ENCODE measurements at regions not wholly inside any gene's neighbourhood (a gene's known extent, or its start where the extent isn't known, plus 50 kb on each side); places are given as distances from the start of the nearest gene placed in this dataset.

DNA sequence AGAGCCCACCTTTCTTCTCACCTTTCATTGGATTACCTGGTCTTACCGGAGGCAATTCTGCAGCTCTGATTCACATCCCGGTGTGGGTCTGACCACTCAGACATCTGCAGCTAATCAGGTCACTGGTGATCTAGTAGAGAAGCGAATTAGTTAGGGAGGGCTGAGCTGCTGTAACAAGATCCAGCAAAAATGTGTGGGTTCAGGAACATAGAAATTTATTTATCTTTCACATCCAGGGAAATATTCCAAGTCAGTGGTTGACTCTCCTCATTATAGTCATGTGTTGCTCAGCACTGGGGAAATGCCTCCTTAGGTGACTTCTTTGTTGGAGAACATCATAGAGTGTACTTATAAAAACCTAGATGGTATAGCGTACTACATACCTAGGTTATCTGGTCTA is 218.7 kb upstream of the PELI2 start:
- Histone ChIP-seq H3K36me3 (ENCODE audit: control insufficient read depth in 2 of 3, insufficient read depth in 3 of 3, low read length in 3 of 3) (no peaks in the 10 kb centered on the region), H3K27ac (ENCODE audit: low read depth, low read length) (no peak overlapping the region), H3K27me3 (ENCODE audit: control insufficient read depth in 2 of 2, insufficient read depth in 2 of 2, low read length in 2 of 2) (no peaks in the 10 kb centered on the region), H3K9me3 (ENCODE audit: control insufficient read depth in 2 of 3, low read length in 3 of 3) (no peaks in the 10 kb centered on the region), H3K4me3 (ENCODE audit: low read length) (no peak overlapping the region), H3K4me1 (ENCODE audit: control insufficient read depth in 2 of 2, insufficient read depth in 2 of 2, low read length in 2 of 2) (no peaks in the 10 kb centered on the region)
- intact Hi-C loops (cut with micrococcal nuclease), result no loop called here
- H3K36me3 Mint-ChIP-seq, result no peaks in the 10 kb centered on the region
- ATAC-seq, result no peak
- no peaks in the 10 kb centered on the region for H3K9me3 Mint-ChIP-seq
- no peak overlapping the region for H3K27ac Mint-ChIP-seq
- no peak overlapping the region for H3K4me3 Mint-ChIP-seq
- ChIA-PET POLR2A (no interaction called here), CTCF (no interaction called here)
- H3K27me3 Mint-ChIP-seq, result no peaks in the 10 kb centered on the region
- no peaks in the 10 kb centered on the region for H3K4me1 Mint-ChIP-seq
- DNase-seq, result no peak

DNA sequence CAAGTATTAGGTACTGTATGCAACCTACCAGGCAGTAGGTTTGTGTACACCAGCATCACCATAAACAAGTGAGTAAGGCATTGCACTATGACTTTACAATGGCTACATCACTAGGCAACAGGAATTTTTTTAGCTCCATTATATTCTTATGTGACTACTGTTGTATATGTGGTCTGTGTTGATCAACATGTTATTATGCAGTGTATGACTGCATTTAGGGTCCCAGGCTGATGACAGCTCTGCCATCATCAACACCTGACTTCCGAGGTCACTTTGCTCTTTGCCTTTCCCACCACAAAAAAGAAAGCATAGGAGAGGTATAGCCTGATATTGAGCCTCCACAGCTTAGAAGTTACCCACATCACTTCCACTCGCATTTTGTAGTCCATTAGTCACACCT is 217.5 kb upstream of the PELI2 start:
- H3K36me3 ChIP-seq (ENCODE audit: control insufficient read depth in 2 of 3, insufficient read depth in 3 of 3, low read length in 3 of 3), result no peaks in the 10 kb centered on the region
- H3K4me1 ChIP-seq (ENCODE audit: control insufficient read depth in 2 of 2, insufficient read depth in 2 of 2, low read length in 2 of 2), result no peaks in the 10 kb centered on the region
- no peaks in the 10 kb centered on the region for H3K36me3 Mint-ChIP-seq
- DNase-seq (no peak), ATAC-seq (no peak)
- no peak overlapping the region for H3K27ac ChIP-seq (ENCODE audit: low read depth, low read length)
- H3K4me3 Mint-ChIP-seq, result no peak overlapping the region
- H3K9me3 ChIP-seq (ENCODE audit: control insufficient read depth in 2 of 3, low read length in 3 of 3), result no peaks in the 10 kb centered on the region
- CTCF ChIA-PET, result no interaction called here
- intact Hi-C loops (cut with micrococcal nuclease), result no loop called here
- H3K9me3 Mint-ChIP-seq, result peaks cover 0 to 3% (median 0%) of the 10 kb centered on the region in 11 donors
- no peak overlapping the region for H3K4me3 ChIP-seq (ENCODE audit: low read length)
- H3K4me1 Mint-ChIP-seq, result no peaks in the 10 kb centered on the region
- peaks cover 0 to 2% (median 0%) of the 10 kb centered on the region in 5 donors for H3K27me3 Mint-ChIP-seq
- no peaks in the 10 kb centered on the region for H3K27me3 ChIP-seq (ENCODE audit: control insufficient read depth in 2 of 2, insufficient read depth in 2 of 2, low read length in 2 of 2)
- no peak overlapping the region for H3K27ac Mint-ChIP-seq
- POLR2A ChIA-PET, result no interaction called here

DNA sequence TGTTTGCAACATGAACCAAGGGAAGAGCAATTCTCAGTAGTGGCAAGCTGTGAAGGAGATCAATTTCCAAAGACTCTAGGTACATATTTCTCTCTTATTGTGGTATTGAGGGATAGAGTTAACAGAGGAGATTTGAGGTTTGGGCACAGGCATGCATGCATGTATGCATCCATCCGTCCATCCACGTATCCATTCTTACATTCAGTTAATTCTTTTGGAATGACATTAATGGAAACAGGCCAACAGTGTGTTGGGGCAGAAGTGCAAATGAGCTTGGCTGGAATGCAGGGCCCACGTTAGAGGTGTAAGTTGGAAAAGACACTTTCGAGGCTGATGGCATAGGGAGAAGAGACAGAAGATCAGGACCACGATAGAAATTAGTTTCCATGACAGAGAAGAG is 216.9 kb upstream of the PELI2 start:
- no peaks in the 10 kb centered on the region for H3K36me3 ChIP-seq (ENCODE audit: control insufficient read depth in 2 of 3, insufficient read depth in 3 of 3, low read length in 3 of 3)
- Mint-ChIP-seq H3K4me1 (no peaks in the 10 kb centered on the region), H3K27ac (no peak overlapping the region), H3K36me3 (no peaks in the 10 kb centered on the region), H3K9me3 (peaks cover 0 to 3% (median 0%) of the 10 kb centered on the region in 11 donors), H3K4me3 (no peak overlapping the region), H3K27me3 (peaks cover 0 to 2% (median 0%) of the 10 kb centered on the region in 5 donors)
- ATAC-seq, result no peak
- no peaks in the 10 kb centered on the region for H3K27me3 ChIP-seq (ENCODE audit: control insufficient read depth in 2 of 2, insufficient read depth in 2 of 2, low read length in 2 of 2)
- no peak overlapping the region for H3K27ac ChIP-seq (ENCODE audit: low read depth, low read length)
- H3K4me1 ChIP-seq (ENCODE audit: control insufficient read depth in 2 of 2, insufficient read depth in 2 of 2, low read length in 2 of 2), result no peaks in the 10 kb centered on the region
- DNase-seq, result no peak
- no peaks in the 10 kb centered on the region for H3K9me3 ChIP-seq (ENCODE audit: control insufficient read depth in 2 of 3, low read length in 3 of 3)
- intact Hi-C loops (cut with micrococcal nuclease), result no loop called here
- POLR2A ChIA-PET, result no interaction called here
- CTCF ChIA-PET, result interaction anchor here (0.7 kb wide), 1 partner anchor 170 kb away, joined by 3 read pairs; no protein-coding TSS in a partner anchor
- no peak overlapping the region for H3K4me3 ChIP-seq (ENCODE audit: low read length)

DNA sequence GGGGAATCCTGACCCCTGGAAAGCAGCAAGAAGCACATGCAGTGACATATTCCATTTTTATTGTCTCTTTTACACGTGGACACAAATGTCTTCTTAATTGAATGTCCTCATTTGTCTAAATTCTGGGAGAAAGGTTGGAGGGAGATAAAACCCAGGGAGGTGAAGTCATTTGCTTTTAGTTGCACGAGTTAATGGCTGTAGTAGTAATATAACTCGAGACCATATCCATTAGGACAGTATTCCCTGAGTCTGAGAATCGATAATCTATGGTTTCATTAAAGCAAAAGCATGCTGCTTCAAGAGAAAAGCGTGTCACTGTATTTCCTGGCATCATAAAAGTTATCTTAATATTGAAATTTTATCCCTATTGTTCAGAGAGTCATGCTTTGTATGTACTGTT is 216.0 kb upstream of the PELI2 start:
- ChIA-PET CTCF (interaction anchor here (0.7 kb wide), 1 partner anchor 171 kb away, joined by 3 read pairs; no protein-coding TSS in a partner anchor), POLR2A (no interaction called here)
- Histone ChIP-seq H3K36me3 (ENCODE audit: control insufficient read depth in 2 of 3, insufficient read depth in 3 of 3, low read length in 3 of 3) (no peaks in the 10 kb centered on the region), H3K27me3 (ENCODE audit: control insufficient read depth in 2 of 2, insufficient read depth in 2 of 2, low read length in 2 of 2) (no peaks in the 10 kb centered on the region), H3K4me1 (ENCODE audit: control insufficient read depth in 2 of 2, insufficient read depth in 2 of 2, low read length in 2 of 2) (no peaks in the 10 kb centered on the region), H3K27ac (ENCODE audit: low read depth, low read length) (no peak overlapping the region), H3K9me3 (ENCODE audit: control insufficient read depth in 2 of 3, low read length in 3 of 3) (no peaks in the 10 kb centered on the region), H3K4me3 (ENCODE audit: low read length) (no peak overlapping the region)
- H3K27ac Mint-ChIP-seq, result no peak overlapping the region
- peaks cover 0 to 3% (median 0%) of the 10 kb centered on the region in 11 donors for H3K9me3 Mint-ChIP-seq
- H3K4me1 Mint-ChIP-seq, result no peaks in the 10 kb centered on the region
- no peak overlapping the region for H3K4me3 Mint-ChIP-seq
- intact Hi-C loops (cut with micrococcal nuclease), result no loop called here
- H3K36me3 Mint-ChIP-seq, result no peaks in the 10 kb centered on the region
- DNase-seq (no peak), ATAC-seq (no peak)
- peaks cover 0 to 5% (median 0%) of the 10 kb centered on the region in 5 donors for H3K27me3 Mint-ChIP-seq

DNA sequence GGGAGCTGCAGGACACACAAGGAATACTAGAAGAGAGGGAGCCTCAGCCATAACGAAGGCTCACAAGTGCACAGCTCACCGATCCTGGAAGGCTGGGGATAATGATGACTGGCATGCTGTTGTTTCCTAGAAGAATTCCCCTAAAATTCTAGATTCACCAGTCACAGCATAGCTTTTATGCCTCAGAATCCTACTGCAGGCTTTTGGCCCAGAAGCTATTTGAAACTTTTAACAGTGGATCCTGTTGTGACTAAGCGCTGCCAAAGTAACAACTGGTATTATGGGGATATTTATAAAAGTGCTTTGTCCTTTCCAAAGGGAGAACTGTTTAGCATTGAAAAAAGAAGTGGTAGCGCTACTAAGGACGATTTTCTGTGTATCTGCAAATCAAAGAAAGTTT is 214.1 kb upstream of the PELI2 start:
- Mint-ChIP-seq H3K36me3 (no peaks in the 10 kb centered on the region), H3K27me3 (peaks cover 0 to 10% (median 0%) of the 10 kb centered on the region in 5 donors), H3K4me3 (no peak overlapping the region), H3K9me3 (peaks cover 0 to 3% (median 0%) of the 10 kb centered on the region in 11 donors), H3K27ac (no peak overlapping the region), H3K4me1 (no peaks in the 10 kb centered on the region)
- no peaks in the 10 kb centered on the region for H3K9me3 ChIP-seq (ENCODE audit: control insufficient read depth in 2 of 3, low read length in 3 of 3)
- ChIA-PET CTCF (no interaction called here), POLR2A (no interaction called here)
- no peak overlapping the region for H3K27ac ChIP-seq (ENCODE audit: low read depth, low read length)
- no peak overlapping the region for H3K4me3 ChIP-seq (ENCODE audit: low read length)
- no peaks in the 10 kb centered on the region for H3K4me1 ChIP-seq (ENCODE audit: control insufficient read depth in 2 of 2, insufficient read depth in 2 of 2, low read length in 2 of 2)
- ATAC-seq (no peak), DNase-seq (no peak)
- H3K36me3 ChIP-seq (ENCODE audit: control insufficient read depth in 2 of 3, insufficient read depth in 3 of 3, low read length in 3 of 3), result no peaks in the 10 kb centered on the region
- intact Hi-C loops (cut with micrococcal nuclease), result no loop called here
- no peaks in the 10 kb centered on the region for H3K27me3 ChIP-seq (ENCODE audit: control insufficient read depth in 2 of 2, insufficient read depth in 2 of 2, low read length in 2 of 2)

DNA sequence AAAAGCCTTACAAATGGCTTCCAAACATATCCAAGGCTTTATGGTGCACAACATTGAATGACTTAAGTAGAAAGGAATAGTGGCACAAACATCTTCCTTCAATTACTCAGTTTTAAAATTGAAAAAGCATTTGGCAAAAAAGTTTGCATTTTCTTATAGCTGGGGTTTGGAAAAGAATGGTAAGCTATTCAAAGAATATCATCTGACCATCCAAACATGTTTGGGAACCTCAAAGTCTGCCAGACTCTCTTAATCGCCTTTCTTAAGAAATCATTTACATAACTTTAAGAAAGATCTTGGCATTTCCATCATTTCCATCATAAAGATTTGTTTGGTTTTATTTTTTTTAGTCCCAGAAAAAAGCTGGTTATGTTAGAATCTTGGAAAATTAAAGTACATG is 210.1 kb upstream of the PELI2 start:
- peaks cover 0 to 3% (median 0%) of the 10 kb centered on the region in 11 donors for H3K9me3 Mint-ChIP-seq
- H3K9me3 ChIP-seq (ENCODE audit: control insufficient read depth in 2 of 3, low read length in 3 of 3), result no peaks in the 10 kb centered on the region
- no peak overlapping the region for H3K27ac Mint-ChIP-seq
- H3K4me1 ChIP-seq (ENCODE audit: control insufficient read depth in 2 of 2, insufficient read depth in 2 of 2, low read length in 2 of 2), result no peaks in the 10 kb centered on the region
- DNase-seq (no peak), ATAC-seq (no peak)
- H3K27ac ChIP-seq (ENCODE audit: low read depth, low read length), result no peak overlapping the region
- peaks cover 0 to 10% (median 4%) of the 10 kb centered on the region in 5 donors for H3K27me3 Mint-ChIP-seq
- no peaks in the 10 kb centered on the region for H3K27me3 ChIP-seq (ENCODE audit: control insufficient read depth in 2 of 2, insufficient read depth in 2 of 2, low read length in 2 of 2)
- no peak overlapping the region for H3K4me3 Mint-ChIP-seq
- ChIA-PET POLR2A (no interaction called here), CTCF (no interaction called here)
- intact Hi-C loops (cut with micrococcal nuclease), result no loop called here
- H3K4me3 ChIP-seq (ENCODE audit: low read length), result no peak overlapping the region
- H3K36me3 Mint-ChIP-seq, result no peaks in the 10 kb centered on the region
- H3K36me3 ChIP-seq (ENCODE audit: control insufficient read depth in 2 of 3, insufficient read depth in 3 of 3, low read length in 3 of 3), result no peaks in the 10 kb centered on the region
- no peaks in the 10 kb centered on the region for H3K4me1 Mint-ChIP-seq

DNA sequence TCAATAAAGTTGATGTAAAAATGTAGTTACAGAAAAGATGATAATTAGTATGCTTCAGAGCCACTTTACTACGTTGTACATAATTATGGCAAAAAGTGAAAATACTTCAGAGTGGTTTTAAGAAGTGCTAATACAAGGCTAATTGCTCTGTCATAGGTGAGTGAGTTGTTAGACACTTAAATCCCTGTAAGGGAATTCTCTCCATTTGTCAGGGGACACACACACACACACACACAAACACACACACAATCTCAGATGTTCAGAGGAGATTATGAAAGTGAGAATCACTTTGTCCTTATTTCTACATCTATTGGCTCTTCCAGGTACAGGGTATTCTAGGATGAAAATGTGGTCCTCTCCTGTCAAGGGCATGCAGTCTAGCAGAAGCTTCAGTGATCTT is 208.3 kb upstream of the PELI2 start:
- H3K4me3 ChIP-seq (ENCODE audit: low read length), result no peak overlapping the region
- Mint-ChIP-seq H3K27ac (no peak overlapping the region), H3K4me3 (no peak overlapping the region), H3K27me3 (peaks cover 4 to 14% (median 7%) of the 10 kb centered on the region in 5 donors), H3K36me3 (no peaks in the 10 kb centered on the region), H3K9me3 (peaks cover 0 to 3% (median 0%) of the 10 kb centered on the region in 11 donors), H3K4me1 (no peaks in the 10 kb centered on the region)
- ChIA-PET CTCF (no interaction called here), POLR2A (no interaction called here)
- DNase-seq (no peak), ATAC-seq (no peak)
- H3K9me3 ChIP-seq (ENCODE audit: control insufficient read depth in 2 of 3, low read length in 3 of 3), result no peaks in the 10 kb centered on the region
- no peak overlapping the region for H3K27ac ChIP-seq (ENCODE audit: low read depth, low read length)
- intact Hi-C loops (cut with micrococcal nuclease), result no loop called here
- no peaks in the 10 kb centered on the region for H3K36me3 ChIP-seq (ENCODE audit: control insufficient read depth in 2 of 3, insufficient read depth in 3 of 3, low read length in 3 of 3)
- H3K4me1 ChIP-seq (ENCODE audit: control insufficient read depth in 2 of 2, insufficient read depth in 2 of 2, low read length in 2 of 2), result no peaks in the 10 kb centered on the region
- H3K27me3 ChIP-seq (ENCODE audit: control insufficient read depth in 2 of 2, insufficient read depth in 2 of 2, low read length in 2 of 2), result no peaks in the 10 kb centered on the region
